Naive thymus-derived CD4-positive, alpha-beta T cell (primary cell): ENCODE measurements at regions not wholly inside any gene's neighbourhood (a gene's known extent, or its start where the extent isn't known, plus 50 kb on each side); places are given as distances from the start of the nearest gene placed in this dataset.

Experiments
- ATAC-seq: fragments of 150-1000 bp; cut with Tn5 transposase; 2 replicates; pipeline ENCODE4 v1.10.0; 2021; ENCODE audit warnings: mild to moderate bottlenecking, moderate library complexity
- CTCF ChIA-PET: fragments of 350-600 bp; sonication (Branson Sonifier 250); formaldehyde crosslinking; loops from one replicate; lab custom pipeline; 2021; ENCODE audit warnings: antibody characterized with exemption; lab: Charles Lee
- POLR2A ChIA-PET: fragments of 350-600 bp; sonication (Branson Sonifier 250); formaldehyde crosslinking; loops from one replicate; lab custom pipeline; 2021; ENCODE audit warnings: antibody characterized with exemption, inconsistent platforms; lab: Charles Lee
- DNase-seq, 9 donors: peaks; one replicate each; pipeline versions ENCODE4 v3.0.0 to v3.0.0-alpha.2; 2020 to 2022; ENCODE audit warnings: mixed read lengths in 1 of 9
- H3K27ac ChIP-seq: one replicate; pipeline ENCODE4 v1.7.0; 2013; ENCODE audit warnings: mild to moderate bottlenecking, low read depth, low read length, moderate library complexity
- H3K27me3 ChIP-seq, 2 donors: one replicate each; pipeline ENCODE4 v1.7.0; 2013; ENCODE audit warnings: low read length in 2 of 2, mild to moderate bottlenecking in 2 of 2, moderate library complexity in 2 of 2; ENCODE audit not compliant: control insufficient read depth in 2 of 2, insufficient read depth in 2 of 2
- H3K36me3 ChIP-seq, 3 experiments: 1 replicate in 2 of 3; 2 replicates in 1 of 3; pipeline ENCODE4 v1.7.0; 2013; ENCODE audit warnings: low read length in 3 of 3, mild to moderate bottlenecking in 3 of 3, moderate library complexity in 1 of 3; ENCODE audit not compliant: insufficient read depth in 3 of 3, control insufficient read depth in 2 of 3
- H3K4me1 ChIP-seq, 2 donors: one replicate each; pipeline ENCODE4 v1.7.0; 2013; ENCODE audit warnings: low read length in 2 of 2, mild to moderate bottlenecking in 2 of 2, moderate library complexity in 1 of 2; ENCODE audit not compliant: control insufficient read depth in 2 of 2, insufficient read depth in 2 of 2
- H3K4me3 ChIP-seq: 2 replicates; pipeline ENCODE4 v1.7.0; 2013; ENCODE audit warnings: mild to moderate bottlenecking, low read length
- H3K9me3 ChIP-seq, 3 experiments: 1 replicate in 2 of 3; 2 replicates in 1 of 3; pipeline ENCODE4 v1.7.0; 2013; ENCODE audit warnings: low read length in 3 of 3; ENCODE audit not compliant: control insufficient read depth in 2 of 3
- H3K27ac Mint-ChIP-seq, 9 donors: one replicate each; pipeline ENCODE4 v1.8.0; 2020 to 2022; ENCODE audit warnings: mixed read lengths in 9 of 9, mild to moderate bottlenecking in 8 of 9, moderate library complexity in 5 of 9, inconsistent platforms in 2 of 9
- H3K27me3 Mint-ChIP-seq, 5 donors: one replicate each; pipeline ENCODE4 v1.8.0; 2021 to 2022; ENCODE audit warnings: mixed read lengths in 5 of 5, mild to moderate bottlenecking in 1 of 5
- H3K36me3 Mint-ChIP-seq, 5 donors: one replicate each; pipeline ENCODE4 v1.8.0; 2020 to 2022; ENCODE audit warnings: mixed read lengths in 5 of 5, mild to moderate bottlenecking in 3 of 5, inconsistent platforms in 1 of 5
- H3K4me1 Mint-ChIP-seq, 7 donors: one replicate each; pipeline ENCODE4 v1.8.0; 2020 to 2022; ENCODE audit warnings: mixed read lengths in 7 of 7, mild to moderate bottlenecking in 3 of 7, inconsistent platforms in 1 of 7
- H3K4me3 Mint-ChIP-seq, 10 donors: one replicate each; pipeline ENCODE4 v1.8.0; 2020 to 2022; ENCODE audit warnings: mild to moderate bottlenecking in 10 of 10, mixed read lengths in 10 of 10, moderate library complexity in 6 of 10, inconsistent platforms in 2 of 10
- H3K9me3 Mint-ChIP-seq, 11 donors: one replicate each; pipeline ENCODE4 v1.8.0; 2020 to 2022; ENCODE audit warnings: mixed read lengths in 11 of 11, mild to moderate bottlenecking in 4 of 11, inconsistent platforms in 1 of 11, moderate library complexity in 1 of 11
- intact Hi-C, 2 donors: fragments of 100-400 bp; cut with micrococcal nuclease; formaldehyde crosslinking; loops; one replicate each; pipeline ENCODE4 v1.15.1; 2023

- no peak overlapping the region for H3K27ac ChIP-seq
- H3K4me3 ChIP-seq, result no peak overlapping the region
- Mint-ChIP-seq H3K4me3 (no peak overlapping the region), H3K27me3 (no peaks in the 10 kb centered on the region), H3K4me1 (no peaks in the 10 kb centered on the region), H3K36me3 (no peaks in the 10 kb centered on the region), H3K27ac (no peak overlapping the region), H3K9me3 (no peaks in the 10 kb centered on the region)
- intact Hi-C loops, result no loop called here
- POLR2A ChIA-PET, result no interaction called here
- H3K4me1 ChIP-seq, result no peaks in the 10 kb centered on the region
- no peaks in the 10 kb centered on the region for H3K27me3 ChIP-seq
- CTCF ChIA-PET, result no interaction called here
- H3K36me3 ChIP-seq, result no peaks in the 10 kb centered on the region
- ATAC-seq (peak; percentile 10), DNase-seq (no peak)
- H3K9me3 ChIP-seq, result no peaks in the 10 kb centered on the region
These were observed 53.2 kb upstream of the CDON start for GRCh38 chr11:126115816-126116331.

GRCh38 chr11:126115127-126115495, 52.4 kb upstream of the CDON start:
- no peak overlapping the region for H3K27ac Mint-ChIP-seq
- no peak overlapping the region for H3K4me3 Mint-ChIP-seq

GRCh38 chr11:126114486-126115126, 51.9 kb upstream of the CDON start:
- no peaks in the 10 kb centered on the region for H3K9me3 ChIP-seq
- no peaks in the 10 kb centered on the region for H3K27me3 ChIP-seq
- H3K36me3 ChIP-seq, result no peaks in the 10 kb centered on the region
- CTCF ChIA-PET, result interaction anchor here (0.5 to 1.4 kb wide), 3 partner anchors 12 to 1455 kb away, joined by 3 read pairs; no protein-coding TSS in a partner anchor
- no peak overlapping the region for H3K4me3 Mint-ChIP-seq
- H3K27me3 Mint-ChIP-seq, result no peaks in the 10 kb centered on the region
- no peaks in the 10 kb centered on the region for H3K9me3 Mint-ChIP-seq
- H3K36me3 Mint-ChIP-seq, result no peaks in the 10 kb centered on the region
- H3K27ac ChIP-seq, result no peak overlapping the region
- no peaks in the 10 kb centered on the region for H3K4me1 ChIP-seq
- POLR2A ChIA-PET, result no interaction called here
- ATAC-seq (no peak), DNase-seq (no peak)
- H3K27ac Mint-ChIP-seq, result no peak overlapping the region
- no peaks in the 10 kb centered on the region for H3K4me1 Mint-ChIP-seq
- no peak overlapping the region for H3K4me3 ChIP-seq
- intact Hi-C loops, result no loop called here

More at GRCh38 chr11:126115127-126115495, 52.4 kb upstream of the CDON start:
- H3K36me3 ChIP-seq, result no peaks in the 10 kb centered on the region
- no peaks in the 10 kb centered on the region for H3K9me3 ChIP-seq
- ChIA-PET CTCF (interaction anchor here (0.7 to 1.4 kb wide), 2 partner anchors 11 to 79 kb away, joined by 3 read pairs; no protein-coding TSS in a partner anchor), POLR2A (no interaction called here)
- intact Hi-C loops, result no loop called here
- no peaks in the 10 kb centered on the region for H3K9me3 Mint-ChIP-seq
- no peak for ATAC-seq
- H3K27me3 ChIP-seq, result no peaks in the 10 kb centered on the region
- no peaks in the 10 kb centered on the region for H3K27me3 Mint-ChIP-seq
- no peak overlapping the region for H3K27ac ChIP-seq
- no peak for DNase-seq
- no peaks in the 10 kb centered on the region for H3K36me3 Mint-ChIP-seq
- no peaks in the 10 kb centered on the region for H3K4me1 Mint-ChIP-seq
- no peak overlapping the region for H3K4me3 ChIP-seq
- H3K4me1 ChIP-seq, result no peaks in the 10 kb centered on the region

- no peak overlapping the region for H3K27ac ChIP-seq
- ChIA-PET POLR2A (no interaction called here), CTCF (interaction anchor here (0.5 to 0.9 kb wide), 2 partner anchors 13 to 1455 kb away, joined by 3 read pairs; no protein-coding TSS in a partner anchor)
- Mint-ChIP-seq H3K36me3 (no peaks in the 10 kb centered on the region), H3K4me1 (no peaks in the 10 kb centered on the region), H3K9me3 (no peaks in the 10 kb centered on the region), H3K4me3 (no peak overlapping the region), H3K27me3 (no peaks in the 10 kb centered on the region), H3K27ac (no peak overlapping the region)
- H3K27me3 ChIP-seq, result no peaks in the 10 kb centered on the region
- intact Hi-C loops, result no loop called here
- DNase-seq (no peak), ATAC-seq (no peak)
- H3K36me3 ChIP-seq, result no peaks in the 10 kb centered on the region
- no peaks in the 10 kb centered on the region for H3K4me1 ChIP-seq
- no peaks in the 10 kb centered on the region for H3K9me3 ChIP-seq
- H3K4me3 ChIP-seq, result no peak overlapping the region
These were observed 51.3 kb upstream of the CDON start for GRCh38 chr11:126113963-126114362.

GRCh38 chr11:126113515-126113957, 50.9 kb upstream of the CDON start:
- Histone ChIP-seq H3K9me3 (no peaks in the 10 kb centered on the region), H3K27ac (no peak overlapping the region), H3K4me1 (no peaks in the 10 kb centered on the region), H3K36me3 (no peaks in the 10 kb centered on the region), H3K4me3 (no peak overlapping the region), H3K27me3 (no peaks in the 10 kb centered on the region)
- no peaks in the 10 kb centered on the region for H3K27me3 Mint-ChIP-seq
- CTCF ChIA-PET, result interaction anchor here (0.9 kb wide), 1 partner anchor 12 kb away, joined by 3 read pairs; no protein-coding TSS in a partner anchor
- DNase-seq (no peak), ATAC-seq (no peak)
- no peaks in the 10 kb centered on the region for H3K9me3 Mint-ChIP-seq
- POLR2A ChIA-PET, result interaction anchor here (0.6 kb wide), 1 partner anchor 12 kb away, joined by 3 read pairs; no protein-coding TSS in a partner anchor
- H3K4me3 Mint-ChIP-seq, result no peak overlapping the region
- H3K27ac Mint-ChIP-seq, result no peak overlapping the region
- no peaks in the 10 kb centered on the region for H3K36me3 Mint-ChIP-seq
- no peaks in the 10 kb centered on the region for H3K4me1 Mint-ChIP-seq
- intact Hi-C loops, result no loop called here

- no peak overlapping the region for H3K27ac ChIP-seq
- no peak overlapping the region for H3K4me3 ChIP-seq
- H3K4me1 Mint-ChIP-seq, result no peaks in the 10 kb centered on the region
- no peaks in the 10 kb centered on the region for H3K36me3 Mint-ChIP-seq
- H3K27me3 Mint-ChIP-seq, result no peaks in the 10 kb centered on the region
- peaks cover 0 to under 1% (median 0%) of the 10 kb centered on the region in 11 donors for H3K9me3 Mint-ChIP-seq
- no peaks in the 10 kb centered on the region for H3K36me3 ChIP-seq
- H3K9me3 ChIP-seq, result no peaks in the 10 kb centered on the region
- no peaks in the 10 kb centered on the region for H3K4me1 ChIP-seq
- ChIA-PET CTCF (no interaction called here), POLR2A (interaction anchor here (0.6 kb wide), 1 partner anchor 12 kb away, joined by 3 read pairs; no protein-coding TSS in a partner anchor)
- H3K27me3 ChIP-seq, result no peaks in the 10 kb centered on the region
- DNase-seq (no peak), ATAC-seq (no peak)
- intact Hi-C loops, result no loop called here
- no peak overlapping the region for H3K27ac Mint-ChIP-seq
- H3K4me3 Mint-ChIP-seq, result no peak overlapping the region
These were observed 50.3 kb upstream of the CDON start for GRCh38 chr11:126113012-126113411.

- Histone ChIP-seq H3K27me3 (no peaks in the 10 kb centered on the region), H3K4me1 (no peaks in the 10 kb centered on the region), H3K36me3 (no peaks in the 10 kb centered on the region), H3K27ac (no peak overlapping the region), H3K9me3 (no peaks in the 10 kb centered on the region), H3K4me3 (no peak overlapping the region)
- H3K27me3 Mint-ChIP-seq, result no peaks in the 10 kb centered on the region
- DNase-seq (no peak), ATAC-seq (no peak)
- CTCF ChIA-PET, result no interaction called here
- no peaks in the 10 kb centered on the region for H3K36me3 Mint-ChIP-seq
- H3K4me3 Mint-ChIP-seq, result no peak overlapping the region
- POLR2A ChIA-PET, result no interaction called here
- intact Hi-C loops, result no loop called here
- no peaks in the 10 kb centered on the region for H3K4me1 Mint-ChIP-seq
- no peak overlapping the region for H3K27ac Mint-ChIP-seq
- H3K9me3 Mint-ChIP-seq, result peaks cover 0 to 2% (median 0%) of the 10 kb centered on the region in 11 donors
These were observed 49.9 kb upstream of the CDON start for GRCh38 chr11:126112547-126112946.
